ENCODE measurements at regions not wholly inside any gene's neighbourhood (a gene's known extent, or its start where the extent isn't known, plus 50 kb on each side); places are given as distances from the start of the nearest gene placed in this dataset.

DNA sequence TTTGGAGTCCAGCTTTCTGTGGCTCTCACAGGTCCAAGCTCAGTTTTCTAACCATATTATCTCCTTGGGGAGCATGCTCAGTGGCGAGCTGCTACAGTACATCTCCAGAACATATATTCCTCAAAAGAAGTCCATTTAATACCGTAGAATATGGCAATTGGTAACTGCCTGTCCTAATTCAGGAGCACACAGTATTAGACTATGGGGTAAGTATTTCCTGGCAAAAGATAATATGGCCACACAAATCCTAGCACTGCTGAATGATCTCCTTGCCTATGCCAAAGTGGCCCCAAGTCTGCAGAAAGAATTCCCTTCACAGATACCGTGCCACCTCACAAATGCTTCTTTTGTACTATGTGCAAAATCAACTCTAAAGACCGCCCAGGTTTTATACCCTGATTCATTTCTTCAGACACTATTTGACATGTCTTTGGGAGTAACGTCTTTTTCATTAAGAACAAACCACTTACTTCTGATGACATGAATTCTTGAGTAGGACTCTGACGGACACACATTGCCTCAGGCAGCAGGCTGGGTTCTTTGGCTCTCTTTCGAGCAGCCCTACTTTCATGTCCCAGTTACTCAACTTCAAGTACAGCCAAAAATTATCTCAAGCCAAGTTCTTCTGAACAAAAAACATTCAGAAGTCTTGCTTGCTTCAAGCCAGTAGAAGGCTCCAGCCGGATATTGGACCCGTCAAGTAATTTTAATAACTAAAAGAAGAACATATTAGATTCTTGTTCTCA is 368.3 kb upstream of the DCBLD2 start:
- Histone ChIP-seq H3K79me2 (replicated peaks; ENCODE audit: insufficient read depth, low read length) (no peaks in the 10 kb centered on the region), H2AFZ (ENCODE audit: low read depth, low read length) (no peak overlapping the region), H3K4me3 (ENCODE audit: low read length) (no peak overlapping the region), H3F3A (ENCODE audit: insufficient read depth, low read length, poor library complexity, severe bottlenecking) (no peaks in the 10 kb centered on the region), H3K9me3 (ENCODE audit: low read length) (no peaks in the 10 kb centered on the region), H3K27me3 (ENCODE audit: insufficient read depth, low read depth, low read length) (no peaks in the 10 kb centered on the region), H3K36me3 (ENCODE audit: insufficient read depth, low read length) (no peaks in the 10 kb centered on the region), H3K9ac (ENCODE audit: low read length) (no peak overlapping the region), H3K4me2 (ENCODE audit: low read length) (no peak overlapping the region), H3K27ac (ENCODE audit: low read length) (no peak overlapping the region), H4K20me1 (ENCODE audit: insufficient read depth) (no peaks in the 10 kb centered on the region), H3K9me2 (ENCODE audit: insufficient read depth, low read length) (no peaks in the 10 kb centered on the region)
- TF ChIP-seq, protein P1, sequence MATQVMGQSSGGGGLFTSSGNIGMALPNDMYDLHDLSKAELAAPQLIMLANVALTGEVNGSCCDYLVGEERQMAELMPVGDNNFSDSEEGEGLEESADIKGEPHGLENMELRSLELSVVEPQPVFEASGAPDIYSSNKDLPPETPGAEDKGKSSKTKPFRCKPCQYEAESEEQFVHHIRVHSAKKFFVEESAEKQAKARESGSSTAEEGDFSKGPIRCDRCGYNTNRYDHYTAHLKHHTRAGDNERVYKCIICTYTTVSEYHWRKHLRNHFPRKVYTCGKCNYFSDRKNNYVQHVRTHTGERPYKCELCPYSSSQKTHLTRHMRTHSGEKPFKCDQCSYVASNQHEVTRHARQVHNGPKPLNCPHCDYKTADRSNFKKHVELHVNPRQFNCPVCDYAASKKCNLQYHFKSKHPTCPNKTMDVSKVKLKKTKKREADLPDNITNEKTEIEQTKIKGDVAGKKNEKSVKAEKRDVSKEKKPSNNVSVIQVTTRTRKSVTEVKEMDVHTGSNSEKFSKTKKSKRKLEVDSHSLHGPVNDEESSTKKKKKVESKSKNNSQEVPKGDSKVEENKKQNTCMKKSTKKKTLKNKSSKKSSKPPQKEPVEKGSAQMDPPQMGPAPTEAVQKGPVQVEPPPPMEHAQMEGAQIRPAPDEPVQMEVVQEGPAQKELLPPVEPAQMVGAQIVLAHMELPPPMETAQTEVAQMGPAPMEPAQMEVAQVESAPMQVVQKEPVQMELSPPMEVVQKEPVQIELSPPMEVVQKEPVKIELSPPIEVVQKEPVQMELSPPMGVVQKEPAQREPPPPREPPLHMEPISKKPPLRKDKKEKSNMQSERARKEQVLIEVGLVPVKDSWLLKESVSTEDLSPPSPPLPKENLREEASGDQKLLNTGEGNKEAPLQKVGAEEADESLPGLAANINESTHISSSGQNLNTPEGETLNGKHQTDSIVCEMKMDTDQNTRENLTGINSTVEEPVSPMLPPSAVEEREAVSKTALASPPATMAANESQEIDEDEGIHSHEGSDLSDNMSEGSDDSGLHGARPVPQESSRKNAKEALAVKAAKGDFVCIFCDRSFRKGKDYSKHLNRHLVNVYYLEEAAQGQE (IDR thresholded peaks at IDR 0.05; ENCODE audit: borderline replicate concordance) = no peak
- no peak for TF ChIP-seq POLR2AphosphoS5 (IDR thresholded peaks at IDR 0.05)
- TF ChIP-seq MXI1 (conservative IDR thresholded peaks at IDR 0.05; ENCODE audit: poor library complexity, severe bottlenecking) = no peak
- TF ChIP-seq RAD21 (conservative IDR thresholded peaks at IDR 0.05) = no peak
- no peak for TF ChIP-seq TAF1 (IDR thresholded peaks at IDR 0.05; ENCODE audit: low read depth)
- TF ChIP-seq, protein P2, sequence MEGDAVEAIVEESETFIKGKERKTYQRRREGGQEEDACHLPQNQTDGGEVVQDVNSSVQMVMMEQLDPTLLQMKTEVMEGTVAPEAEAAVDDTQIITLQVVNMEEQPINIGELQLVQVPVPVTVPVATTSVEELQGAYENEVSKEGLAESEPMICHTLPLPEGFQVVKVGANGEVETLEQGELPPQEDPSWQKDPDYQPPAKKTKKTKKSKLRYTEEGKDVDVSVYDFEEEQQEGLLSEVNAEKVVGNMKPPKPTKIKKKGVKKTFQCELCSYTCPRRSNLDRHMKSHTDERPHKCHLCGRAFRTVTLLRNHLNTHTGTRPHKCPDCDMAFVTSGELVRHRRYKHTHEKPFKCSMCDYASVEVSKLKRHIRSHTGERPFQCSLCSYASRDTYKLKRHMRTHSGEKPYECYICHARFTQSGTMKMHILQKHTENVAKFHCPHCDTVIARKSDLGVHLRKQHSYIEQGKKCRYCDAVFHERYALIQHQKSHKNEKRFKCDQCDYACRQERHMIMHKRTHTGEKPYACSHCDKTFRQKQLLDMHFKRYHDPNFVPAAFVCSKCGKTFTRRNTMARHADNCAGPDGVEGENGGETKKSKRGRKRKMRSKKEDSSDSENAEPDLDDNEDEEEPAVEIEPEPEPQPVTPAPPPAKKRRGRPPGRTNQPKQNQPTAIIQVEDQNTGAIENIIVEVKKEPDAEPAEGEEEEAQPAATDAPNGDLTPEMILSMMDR (IDR thresholded peaks at IDR 0.05; ENCODE audit: poor library complexity, severe bottlenecking) = no peak
- TF ChIP-seq SMC3 (conservative IDR thresholded peaks at IDR 0.05; ENCODE audit: poor library complexity) = no peak
- no peak for TF ChIP-seq EZH2 (IDR thresholded peaks at IDR 0.05; ENCODE audit: borderline replicate concordance, insufficient read depth, low read length, poor library complexity, severe bottlenecking)
- TF ChIP-seq EP300 (conservative IDR thresholded peaks at IDR 0.05; ENCODE audit: poor library complexity, severe bottlenecking) = no peak

DNA sequence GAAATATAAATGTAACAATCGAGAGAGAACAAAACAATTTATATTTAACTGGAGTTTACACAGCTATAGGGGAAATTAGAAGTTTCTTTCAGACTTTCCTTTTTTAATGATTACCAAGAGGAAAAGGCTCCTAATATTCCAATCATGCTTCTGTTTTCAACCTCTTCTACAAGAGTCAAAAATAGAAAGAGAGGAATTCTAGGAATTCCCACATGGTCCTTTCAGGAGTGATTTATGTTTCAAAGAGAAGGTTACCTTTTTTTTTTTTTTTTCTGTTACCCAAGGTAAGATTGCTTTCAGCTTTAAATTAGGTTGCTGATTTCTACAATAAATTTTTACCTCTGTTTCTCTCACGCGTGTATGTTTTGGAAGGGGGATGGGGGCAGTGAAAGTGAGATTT is 355.3 kb upstream of the DCBLD2 start:
- Histone ChIP-seq H3K4me3 (ENCODE audit: low read length) (no peak overlapping the region), H3K79me2 (replicated peaks; ENCODE audit: insufficient read depth, low read length) (no peaks in the 10 kb centered on the region), H3K4me2 (ENCODE audit: low read length) (no peak overlapping the region), H3K9me3 (ENCODE audit: low read length) (no peaks in the 10 kb centered on the region), H3K9ac (ENCODE audit: low read length) (no peak overlapping the region), H3K9me2 (ENCODE audit: insufficient read depth, low read length) (no peaks in the 10 kb centered on the region), H3K27me3 (ENCODE audit: insufficient read depth, low read depth, low read length) (no peaks in the 10 kb centered on the region), H2AFZ (ENCODE audit: low read depth, low read length) (no peak overlapping the region), H3K36me3 (ENCODE audit: insufficient read depth, low read length) (no peaks in the 10 kb centered on the region), H3F3A (ENCODE audit: insufficient read depth, low read length, poor library complexity, severe bottlenecking) (no peaks in the 10 kb centered on the region), H3K27ac (ENCODE audit: low read length) (no peak overlapping the region), H4K20me1 (ENCODE audit: insufficient read depth) (no peaks in the 10 kb centered on the region)
- TF ChIP-seq EZH2 (IDR thresholded peaks at IDR 0.05; ENCODE audit: borderline replicate concordance, insufficient read depth, low read length, poor library complexity, severe bottlenecking) (no peak), POLR2AphosphoS5 (IDR thresholded peaks at IDR 0.05) (no peak), SMC3 (conservative IDR thresholded peaks at IDR 0.05; ENCODE audit: poor library complexity) (no peak), EP300 (conservative IDR thresholded peaks at IDR 0.05; ENCODE audit: poor library complexity, severe bottlenecking) (no peak), TAF1 (IDR thresholded peaks at IDR 0.05; ENCODE audit: low read depth) (no peak), RAD21 (conservative IDR thresholded peaks at IDR 0.05) (no peak), MXI1 (conservative IDR thresholded peaks at IDR 0.05; ENCODE audit: poor library complexity, severe bottlenecking) (no peak)
- TF ChIP-seq, protein P2 (IDR thresholded peaks at IDR 0.05; ENCODE audit: poor library complexity, severe bottlenecking) = no peak

All from neural cell (in vitro differentiated cells).